OCI-LY7 (cell line): ENCODE measurements at regions not wholly inside any gene's neighbourhood (a gene's known extent, or its start where the extent isn't known, plus 50 kb on each side); places are given as distances from the start of the nearest gene placed in this dataset.
A peak's percentile ranks its signal among the peaks of the same experiment; 100 is the strongest.

ENCODE experiments used
- BruUV-seq: library from RNA; stranded (reverse); fragments of 400-500 nt; replicated peaks from 2 replicates; lab custom pipeline; 2021; lab: Mats Ljungman, UMichigan
- CTCF ChIA-PET: fragments of 300-600 bp; sonication (Branson Sonifier 250); formaldehyde crosslinking; loops from one replicate; lab custom pipeline; 2022; ENCODE audit warnings: antibody characterized with exemption; ENCODE audit not compliant: unreplicated experiment; lab: Charles Lee
- POLR2A ChIA-PET: fragments of 300-600 bp; sonication (Branson Sonifier 250); formaldehyde crosslinking; loops from one replicate; lab custom pipeline; 2022; ENCODE audit warnings: antibody characterized with exemption; lab: Charles Lee
- DNase-seq: peaks from one replicate; pipeline ENCODE4 v3.0.0-alpha.2; 2015; ENCODE audit warnings: low spot score
- H2AFZ ChIP-seq: fragments of 200-600 bp; sonication (generic), shearing (Covaris generic); 2 replicates; pipeline ENCODE4 v1.6.1; 2014; ENCODE audit warnings: mild to moderate bottlenecking, antibody characterized with exemption, low read length, moderate library complexity
- H3K27ac ChIP-seq: fragments of 200-600 bp; sonication (generic); 2 replicates; pipeline ENCODE4 v1.5.1; 2014; ENCODE audit warnings: mixed run types, low read depth, mild to moderate bottlenecking, moderate library complexity, low read length, inconsistent platforms; ENCODE audit not compliant: poor library complexity, severe bottlenecking
- H3K36me3 ChIP-seq: fragments of 200-600 bp; sonication (generic); 2 replicates; pipeline ENCODE4 v1.6.1; 2014; ENCODE audit warnings: mild to moderate bottlenecking, antibody characterized with exemption, low read length, moderate library complexity, mixed read lengths; ENCODE audit not compliant: insufficient read depth
- H3K4me1 ChIP-seq: fragments of 200-600 bp; sonication (generic); 2 replicates; pipeline ENCODE4 v1.5.1; 2014; ENCODE audit warnings: mild to moderate bottlenecking, low read length; ENCODE audit not compliant: insufficient read depth, poor library complexity, severe bottlenecking
- H3K4me2 ChIP-seq: fragments of 200-600 bp; sonication (generic); 2 replicates; pipeline ENCODE4 v1.6.1; 2014; ENCODE audit warnings: mild to moderate bottlenecking, low read length
- H3K4me3 ChIP-seq: fragments of 200-600 bp; sonication (generic); 2 replicates; pipeline ENCODE4 v1.5.1; 2014; ENCODE audit warnings: mild to moderate bottlenecking, low read depth, low read length; ENCODE audit not compliant: poor library complexity, severe bottlenecking
- H3K79me2 ChIP-seq: fragments of 200-600 bp; sonication (generic); 2 replicates; pipeline ENCODE4 v1.6.1; 2016; ENCODE audit warnings: low read depth, mild to moderate bottlenecking, low read length, moderate library complexity, mixed read lengths; ENCODE audit not compliant: insufficient read depth
- H3K9me2 ChIP-seq: fragments of 200-600 bp; sonication (generic); 2 replicates; pipeline ENCODE4 v1.6.1; 2016; ENCODE audit warnings: mild to moderate bottlenecking, low read length, mixed read lengths; ENCODE audit not compliant: insufficient read depth
- H3K9me3 ChIP-seq: fragments of 200-600 bp; sonication (generic); 2 replicates; pipeline ENCODE4 v1.6.1; 2014; ENCODE audit warnings: mild to moderate bottlenecking, mixed run types, low read length, mixed read lengths
- H4K20me1 ChIP-seq: fragments of 200-600 bp; sonication (generic); 2 replicates; pipeline ENCODE4 v1.6.1; 2014; ENCODE audit warnings: mild to moderate bottlenecking, antibody characterized with exemption, low read length, moderate library complexity, mixed read lengths; ENCODE audit not compliant: insufficient read depth
- EZH2phosphoT487 ChIP-seq: fragments of 200-600 bp; sonication (generic); IDR thresholded peaks from 2 replicates; pipeline ENCODE4 v1.6.1; 2018; ENCODE audit warnings: low read depth, borderline replicate concordance, mild to moderate bottlenecking, mixed run types, antibody characterized with exemption, low read length, moderate library complexity, mixed read lengths
- intact Hi-C: fragments of 100-400 bp; cut with micrococcal nuclease; formaldehyde crosslinking; loops from one replicate; pipeline ENCODE4 v1.10.0; 2022; ENCODE audit not compliant: unreplicated experiment
- TF ChIP-seq, protein P1 (sequence below): fragments of 200-600 bp; sonication (generic); conservative IDR thresholded peaks from 2 replicates; pipeline ENCODE4 v1.5.1; 2014; ENCODE audit warnings: mild to moderate bottlenecking, antibody characterized with exemption, low read length, moderate library complexity, mixed read lengths

DNA sequence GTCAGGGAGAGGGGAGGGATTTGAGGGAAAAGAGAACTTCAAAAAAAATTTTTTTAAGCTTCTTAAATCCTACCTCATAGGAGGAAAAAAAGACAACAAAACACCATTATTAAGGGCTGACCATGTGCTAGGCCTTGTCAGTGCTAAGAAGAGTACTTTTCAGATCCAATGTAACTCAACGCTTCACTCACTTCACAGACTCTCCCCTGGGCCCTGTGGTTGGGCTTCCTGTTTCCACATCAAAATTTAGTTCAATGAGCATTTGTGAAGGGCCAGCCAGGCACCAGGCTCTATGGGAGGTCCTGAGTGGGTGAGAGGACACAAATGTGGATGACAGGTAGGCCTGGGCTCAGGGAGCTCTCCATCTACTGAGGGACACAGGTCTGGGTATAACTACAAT is 249.8 kb downstream of the PTEN start:
- Histone ChIP-seq H3K4me1 (peaks cover 97% of the 10 kb centered on the region), H4K20me1 (no peaks in the 10 kb centered on the region), H2AFZ (peak overlapping the region; percentile 63; the same call in 1 of the 2 replicates), H3K9me2 (no peaks in the 10 kb centered on the region), H3K4me3 (peak overlapping the region; percentile 33), H3K36me3 (peaks cover 13% of the 10 kb centered on the region), H3K79me2 (no peaks in the 10 kb centered on the region), H3K9me3 (peaks cover 14% of the 10 kb centered on the region), H3K27ac (peak overlapping the region; percentile 83), H3K4me2 (peak overlapping the region; percentile 69)
- intact Hi-C loops = loop anchor here (1.0 to 10.0 kb wide), 4 partner anchors 136 to 772 kb away; partner anchors contain the start of genes ATAD1 and STAMBPL1
- DNase-seq = peak; percentile 94
- CTCF ChIA-PET = interaction anchor here (0.7 to 2.5 kb wide), 6 partner anchors 21 to 275 kb away, joined by 3 to 12 read pairs (median 5); partner anchors contain the start of genes KLLN and PTEN
- no TSS peak for BruUV-seq
- TF ChIP-seq EZH2phosphoT487 = no peak
- TF ChIP-seq, protein P1, sequence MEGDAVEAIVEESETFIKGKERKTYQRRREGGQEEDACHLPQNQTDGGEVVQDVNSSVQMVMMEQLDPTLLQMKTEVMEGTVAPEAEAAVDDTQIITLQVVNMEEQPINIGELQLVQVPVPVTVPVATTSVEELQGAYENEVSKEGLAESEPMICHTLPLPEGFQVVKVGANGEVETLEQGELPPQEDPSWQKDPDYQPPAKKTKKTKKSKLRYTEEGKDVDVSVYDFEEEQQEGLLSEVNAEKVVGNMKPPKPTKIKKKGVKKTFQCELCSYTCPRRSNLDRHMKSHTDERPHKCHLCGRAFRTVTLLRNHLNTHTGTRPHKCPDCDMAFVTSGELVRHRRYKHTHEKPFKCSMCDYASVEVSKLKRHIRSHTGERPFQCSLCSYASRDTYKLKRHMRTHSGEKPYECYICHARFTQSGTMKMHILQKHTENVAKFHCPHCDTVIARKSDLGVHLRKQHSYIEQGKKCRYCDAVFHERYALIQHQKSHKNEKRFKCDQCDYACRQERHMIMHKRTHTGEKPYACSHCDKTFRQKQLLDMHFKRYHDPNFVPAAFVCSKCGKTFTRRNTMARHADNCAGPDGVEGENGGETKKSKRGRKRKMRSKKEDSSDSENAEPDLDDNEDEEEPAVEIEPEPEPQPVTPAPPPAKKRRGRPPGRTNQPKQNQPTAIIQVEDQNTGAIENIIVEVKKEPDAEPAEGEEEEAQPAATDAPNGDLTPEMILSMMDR = no peak
- POLR2A ChIA-PET = interaction anchor here (0.6 to 5.2 kb wide), 33 partner anchors 8 to 1725 kb away, joined by 3 to 62 read pairs (median 4); partner anchors contain the start of genes KLLN and PTEN

DNA sequence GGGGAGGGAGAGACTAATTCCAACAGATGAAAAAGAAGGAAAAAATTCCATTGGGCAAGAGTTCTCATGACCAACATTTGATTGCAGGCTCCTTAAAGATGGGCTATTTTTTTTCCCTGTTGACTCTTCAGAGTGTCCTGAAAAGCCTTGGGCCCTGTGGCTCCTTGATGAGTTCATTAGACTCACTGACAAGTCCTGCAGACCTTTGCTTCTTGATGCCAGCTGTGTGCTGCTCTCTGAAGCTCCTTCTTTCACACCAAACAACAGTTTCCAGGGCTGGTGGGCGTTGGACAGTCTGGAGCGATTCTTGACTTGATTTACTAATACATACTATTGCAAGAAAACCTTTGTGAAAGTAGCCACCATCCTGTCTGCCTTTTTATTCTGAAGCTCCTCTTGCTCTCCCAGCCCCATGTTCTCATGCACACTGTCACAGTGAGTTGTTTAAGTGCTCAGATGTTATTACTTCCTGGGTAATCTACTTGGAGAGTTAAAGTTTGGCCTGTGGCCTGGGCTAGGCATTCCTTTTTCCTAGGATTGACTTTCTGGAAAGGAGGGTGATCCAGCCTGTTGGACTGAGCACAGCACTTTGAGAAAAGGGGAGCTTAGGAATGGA is 250.3 kb downstream of the PTEN start:
- intact Hi-C loops = loop anchor here (1.0 to 10.0 kb wide), 5 partner anchors 31 to 771 kb away; partner anchors contain the start of genes ATAD1 and STAMBPL1
- peak overlapping the region; percentile 69 for H3K4me2 ChIP-seq
- H3K9me2 ChIP-seq = no peaks in the 10 kb centered on the region
- TF ChIP-seq EZH2phosphoT487 = no peak
- TF ChIP-seq, protein P1 = no peak
- H3K27ac ChIP-seq = peak overlapping the region; percentile 83
- POLR2A ChIA-PET = interaction anchor here (0.6 to 5.2 kb wide), 34 partner anchors 8 to 1726 kb away, joined by 3 to 62 read pairs (median 4); partner anchors contain the start of genes KLLN and PTEN
- no peaks in the 10 kb centered on the region for H4K20me1 ChIP-seq
- peaks cover 13% of the 10 kb centered on the region for H3K36me3 ChIP-seq
- no TSS peak for BruUV-seq
- no peaks in the 10 kb centered on the region for H3K79me2 ChIP-seq
- H3K4me3 ChIP-seq = peak overlapping the region; percentile 33
- peak; percentile 63 for DNase-seq
- H3K4me1 ChIP-seq = peaks cover 98% of the 10 kb centered on the region
- CTCF ChIA-PET = interaction anchor here (0.6 to 2.5 kb wide), 8 partner anchors 9 to 275 kb away, joined by 3 to 12 read pairs (median 4); partner anchors contain the start of genes KLLN and PTEN
- peaks cover 14% of the 10 kb centered on the region for H3K9me3 ChIP-seq
- peak overlapping the region; percentile 82 for H2AFZ ChIP-seq
